HepG2 (cell line): ENCODE measurements at regions not wholly inside any gene's neighbourhood (a gene's known extent, or its start where the extent isn't known, plus 50 kb on each side); places are given as distances from the start of the nearest gene placed in this dataset.

Source experiments
- FOXP1 ChIP-seq, 2 experiments: fragments of 450-650 bp in 1 of 2; IDR thresholded peaks; 2 replicates each; pipeline ENCODE4 v1.6.1; 2017 to 2018; ENCODE audit warnings: antibody characterized with exemption in 1 of 2
- IRF2 ChIP-seq: IDR thresholded peaks from 2 replicates; pipeline ENCODE4 v1.6.1; 2018; ENCODE audit warnings: missing genetic modification reagents, missing compliant biosample characterization
- NR1H2 ChIP-seq: sonication (generic); formaldehyde crosslinking; IDR thresholded peaks from 2 replicates; pipeline ENCODE4 v1.8.1; 2022; ENCODE audit warnings: low read depth, missing genetic modification reagents, borderline replicate concordance
- XBP1 ChIP-seq: sonication (generic); formaldehyde crosslinking; IDR thresholded peaks from 2 replicates; pipeline ENCODE4 v1.5.0; 2020; ENCODE audit warnings: missing genetic modification reagents
- YY1 ChIP-seq: IDR thresholded peaks from 2 replicates; pipeline ENCODE4 v1.6.1; 2011; ENCODE audit warnings: low read length, low read depth, moderate library complexity, mild to moderate bottlenecking; ENCODE audit not compliant: insufficient read depth, insufficient replicate concordance
- ZNF224 ChIP-seq: sonication (generic); formaldehyde crosslinking; IDR thresholded peaks from 2 replicates; pipeline ENCODE4 v1.5.0; 2020; ENCODE audit warnings: mild to moderate bottlenecking, missing genetic modification reagents
- ZNF484 ChIP-seq: sonication (generic); formaldehyde crosslinking; IDR thresholded peaks from 2 replicates; pipeline ENCODE4 v1.5.1; 2020; ENCODE audit warnings: mild to moderate bottlenecking, low read depth, missing genetic modification reagents, borderline replicate concordance

DNA sequence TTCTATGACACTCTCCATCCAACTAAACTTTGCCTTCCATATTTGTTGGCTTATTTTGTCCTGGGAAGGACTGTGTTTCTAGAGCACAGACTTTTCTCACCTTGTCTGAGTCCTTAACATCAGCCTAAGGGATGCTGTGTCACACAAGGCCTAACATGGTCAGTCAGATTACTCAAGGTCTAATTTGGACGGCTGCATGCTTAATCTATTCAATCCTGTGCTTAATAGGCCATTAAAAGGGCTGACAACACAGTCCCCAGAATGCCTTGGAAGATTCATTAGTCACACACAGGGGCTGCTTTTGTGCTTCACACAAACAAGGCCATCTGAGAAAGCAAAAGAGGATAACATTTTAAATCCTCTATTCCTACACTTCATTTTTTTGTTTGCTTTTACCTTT lies 84.0 kb downstream of the DYNAP start:
- TF ChIP-seq YY1 (no peak), XBP1 (no peak), IRF2 (CRISPR knock-in tag) (no peak), NR1H2 (CRISPR knock-in tag) (no peak), ZNF224 (CRISPR knock-in tag) (no peak), ZNF484 (CRISPR knock-in tag) (no peak), FOXP1 (IDR thresholded peaks at IDR 0.05) (no peak), FOXP1 (CRISPR knock-in tag; IDR thresholded peaks at IDR 0.05) (no peak)
